DND-41 (cell line): ENCODE measurements at regions not wholly inside any gene's neighbourhood (a gene's known extent, or its start where the extent isn't known, plus 50 kb on each side); places are given as distances from the start of the nearest gene placed in this dataset.

Experiments
- ATAC-seq: fragments of 200-7000 bp; cut with Tn5 transposase; 3 replicates; pipeline ENCODE4 v1.9.1; 2021; ENCODE audit warnings: low read depth; ENCODE audit not compliant: insufficient read depth
- DNase-seq: peaks from one replicate; pipeline ENCODE4 v3.0.0-alpha.2; 2020
- H2AFZ ChIP-seq: 2 replicates; pipeline ENCODE4 v1.6.0; 2012; ENCODE audit warnings: low read depth, low read length
- H3K27ac ChIP-seq: 2 replicates; pipeline ENCODE4 v1.5.1; 2012; ENCODE audit warnings: low read length, inconsistent platforms
- H3K27me3 ChIP-seq: fragments of 200-600 bp; sonication (generic); 2 replicates; pipeline ENCODE4 v1.6.0; 2012; ENCODE audit warnings: low read length, mild to moderate bottlenecking, inconsistent platforms; ENCODE audit not compliant: insufficient read depth, poor library complexity
- H3K36me3 ChIP-seq: 2 replicates; pipeline ENCODE4 v1.5.1; 2012; ENCODE audit warnings: low read length, inconsistent platforms; ENCODE audit not compliant: insufficient read depth
- H3K4me1 ChIP-seq: 2 replicates; pipeline ENCODE4 v1.5.1; 2012; ENCODE audit warnings: mild to moderate bottlenecking, low read length; ENCODE audit not compliant: insufficient read depth
- H3K4me2 ChIP-seq: 2 replicates; pipeline ENCODE4 v1.6.0; 2012; ENCODE audit warnings: mild to moderate bottlenecking, moderate library complexity, low read length, inconsistent platforms; ENCODE audit not compliant: insufficient read depth
- H3K4me3 ChIP-seq, 2 experiments: fragments of 200-600 bp in 1 of 2; shearing (Covaris generic) in 1 of 2; 2 replicates each; pipeline ENCODE4 v1.5.1; 2012 to 2016; ENCODE audit warnings: inconsistent platforms in 2 of 2, low read length in 2 of 2, mild to moderate bottlenecking in 2 of 2, low read depth in 1 of 2, moderate library complexity in 1 of 2
- H3K79me2 ChIP-seq: 2 replicates; pipeline ENCODE4 v1.6.0; 2012; ENCODE audit warnings: low read length, inconsistent platforms; ENCODE audit not compliant: insufficient read depth
- H3K9ac ChIP-seq: 2 replicates; pipeline ENCODE4 v1.6.0; 2012; ENCODE audit warnings: low read depth, mild to moderate bottlenecking, inconsistent platforms, low read length, moderate library complexity
- H3K9me3 ChIP-seq: 2 replicates; pipeline ENCODE4 v1.5.1; 2012; ENCODE audit warnings: low read length, moderate library complexity, mild to moderate bottlenecking, inconsistent platforms; ENCODE audit not compliant: insufficient read depth, severe bottlenecking
- H4K20me1 ChIP-seq: 2 replicates; pipeline ENCODE4 v1.6.0; 2012; ENCODE audit warnings: low read length; ENCODE audit not compliant: insufficient read depth
- CTCF ChIP-seq: IDR thresholded peaks from 2 replicates; pipeline ENCODE4 v1.5.1; 2012; ENCODE audit warnings: borderline replicate concordance, low read length, moderate library complexity, mild to moderate bottlenecking; ENCODE audit not compliant: poor library complexity, severe bottlenecking; ENCODE audit errors: extremely low read depth
- EZH2 ChIP-seq: IDR thresholded peaks from 3 replicates; pipeline ENCODE4 v1.6.1; 2012; ENCODE audit warnings: borderline replicate concordance, low read depth, mild to moderate bottlenecking, moderate library complexity, low read length, inconsistent platforms; ENCODE audit not compliant: severe bottlenecking

DNA sequence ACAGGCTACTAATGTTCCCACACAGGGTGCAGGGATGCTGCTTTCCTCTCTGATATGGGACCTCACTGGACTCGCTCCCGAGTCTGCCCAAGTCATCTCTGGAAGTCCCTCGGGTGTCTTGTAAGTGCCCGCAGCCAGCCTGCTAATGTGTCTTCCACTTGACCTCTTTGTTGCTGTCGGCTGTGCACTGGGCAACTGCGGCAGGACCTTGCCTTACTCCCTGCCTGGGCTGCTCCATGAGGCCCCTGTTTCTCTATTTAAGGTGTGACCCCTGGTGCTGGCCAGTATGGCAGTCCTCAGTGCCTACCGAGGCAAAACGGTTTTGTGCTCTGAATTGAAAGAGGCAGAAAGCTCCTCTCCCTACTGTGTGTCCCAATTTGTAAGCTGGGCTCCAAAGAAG is 88.8 kb upstream of the DUSP5 start:
- DNase-seq (no peak), ATAC-seq (no peak)
- no peak overlapping the region for H3K4me3 ChIP-seq
- no peak overlapping the region for H3K27ac ChIP-seq
- H3K9ac ChIP-seq, result no peak overlapping the region
- H3K27me3 ChIP-seq, result peaks cover 30% of the 10 kb centered on the region
- H2AFZ ChIP-seq, result no peak overlapping the region
- peaks cover 1% of the 10 kb centered on the region; the same call in 1 of the 2 replicates for H4K20me1 ChIP-seq
- no peaks in the 10 kb centered on the region for H3K9me3 ChIP-seq
- no peaks in the 10 kb centered on the region for H3K4me1 ChIP-seq
- no peaks in the 10 kb centered on the region for H3K79me2 ChIP-seq
- TF ChIP-seq EZH2, result no peak
- no peak for TF ChIP-seq CTCF
- H3K36me3 ChIP-seq, result no peaks in the 10 kb centered on the region
- H3K4me2 ChIP-seq, result no peak overlapping the region

- Histone ChIP-seq H3K4me2 (no peak overlapping the region), H3K9me3 (no peaks in the 10 kb centered on the region), H3K27ac (no peak overlapping the region), H3K9ac (no peak overlapping the region), H3K36me3 (no peaks in the 10 kb centered on the region), H2AFZ (no peak overlapping the region), H3K79me2 (no peaks in the 10 kb centered on the region), H3K27me3 (peaks cover 35% of the 10 kb centered on the region), H4K20me1 (peaks cover 7% of the 10 kb centered on the region; the same call in 1 of the 2 replicates), H3K4me3 (no peak overlapping the region), H3K4me1 (no peaks in the 10 kb centered on the region)
- no peak for DNase-seq
- TF ChIP-seq EZH2 (no peak), CTCF (no peak)
- ATAC-seq, result no peak
Measured at GRCh38 chr10:110409488-110409887, 88.2 kb upstream of the DUSP5 start.

- H2AFZ ChIP-seq, result no peak overlapping the region
- H3K9me3 ChIP-seq, result no peaks in the 10 kb centered on the region
- H3K36me3 ChIP-seq, result no peaks in the 10 kb centered on the region
- H3K9ac ChIP-seq, result no peak overlapping the region
- no peak for ATAC-seq
- no peak overlapping the region for H3K4me2 ChIP-seq
- TF ChIP-seq EZH2, result no peak
- no peak for TF ChIP-seq CTCF
- peaks cover 3% of the 10 kb centered on the region; the same call in 1 of the 2 replicates for H3K4me1 ChIP-seq
- no peak for DNase-seq
- H3K79me2 ChIP-seq, result no peaks in the 10 kb centered on the region
- H3K27ac ChIP-seq, result no peak overlapping the region
- H3K4me3 ChIP-seq, result no peak overlapping the region
- H3K27me3 ChIP-seq, result peaks cover 37% of the 10 kb centered on the region
- H4K20me1 ChIP-seq, result peaks cover 7% of the 10 kb centered on the region; the same call in 1 of the 2 replicates
Measured at GRCh38 chr10:110409926-110410325, 87.8 kb upstream of the DUSP5 start.
